ENCODE measurements at regions not wholly inside any gene's neighbourhood (a gene's known extent, or its start where the extent isn't known, plus 50 kb on each side); places are given as distances from the start of the nearest gene placed in this dataset.

GRCh38 chr4:3845744-3846429 lies 79.7 kb downstream of the ADRA2C start:
- Histone ChIP-seq H3K4ac (ENCODE audit: low read depth, low read length) (no peak overlapping the region), H2BK5ac (ENCODE audit: low read length) (peak overlapping the region; percentile 53), H3K79me1 (ENCODE audit: low read length) (no peaks in the 10 kb centered on the region), H2BK120ac (ENCODE audit: low read depth, low read length) (no peak overlapping the region), H3K56ac (ENCODE audit: low read length) (peak overlapping the region; percentile 12), H3K23ac (ENCODE audit: low read length) (no peak overlapping the region), H3K4me2 (ENCODE audit: low read length) (no peak overlapping the region), H3K79me2 (ENCODE audit: control insufficient read depth, insufficient read depth, low read length) (no peaks in the 10 kb centered on the region), H4K8ac (ENCODE audit: low read depth, low read length) (no peak overlapping the region), H3K9ac (ENCODE audit: low read length) (no peak overlapping the region), H2AK5ac (ENCODE audit: low read length) (peak overlapping the region; percentile 71), H3K27me3 (ENCODE audit: insufficient read depth, low read length, poor library complexity) (no peaks in the 10 kb centered on the region), H3K36me3 (ENCODE audit: control insufficient read depth, insufficient read depth, low read length) (no peaks in the 10 kb centered on the region), H3K4me1 (ENCODE audit: control insufficient read depth, low read depth, low read length) (peaks cover 5% of the 10 kb centered on the region), H2BK15ac (replicated peaks; ENCODE audit: low read depth) (no peak overlapping the region), H4K5ac (ENCODE audit: low read length) (no peak overlapping the region), H3K4me3 (ENCODE audit: low read length) (no peak overlapping the region), H3K18ac (ENCODE audit: low read length) (no peak overlapping the region), H3K27ac (ENCODE audit: low read depth, low read length) (no peak overlapping the region)
- no CpG with 5 or more reads among the region's 9 CpGs for WGBS (ENCODE audit: extremely low coverage, insufficient coverage, low lambda C conversion rate)
- DNase-seq: no peak

GRCh38 chr4:3847211-3847940 lies 81.2 kb downstream of the ADRA2C start:
- H3K79me1 ChIP-seq (ENCODE audit: low read length): no peaks in the 10 kb centered on the region
- peak overlapping the region; percentile 59 for H3K56ac ChIP-seq (ENCODE audit: low read length)
- H2BK5ac ChIP-seq (ENCODE audit: low read length): peak overlapping the region; percentile 34
- H3K27ac ChIP-seq (ENCODE audit: low read depth, low read length): peak overlapping the region; percentile 55
- no peak overlapping the region for H3K4me3 ChIP-seq (ENCODE audit: low read length)
- H2BK120ac ChIP-seq (ENCODE audit: low read depth, low read length): no peak overlapping the region
- peak overlapping the region; percentile 7 for H3K4ac ChIP-seq (ENCODE audit: low read depth, low read length)
- H3K23ac ChIP-seq (ENCODE audit: low read length): no peak overlapping the region
- H2BK15ac ChIP-seq (replicated peaks; ENCODE audit: low read depth): no peak overlapping the region
- no peak overlapping the region for H2AK5ac ChIP-seq (ENCODE audit: low read length)
- H4K8ac ChIP-seq (ENCODE audit: low read depth, low read length): no peak overlapping the region
- WGBS (ENCODE audit: extremely low coverage, insufficient coverage, low lambda C conversion rate): no CpG with 5 or more reads among the region's 11 CpGs
- no peak overlapping the region for H4K5ac ChIP-seq (ENCODE audit: low read length)
- no peaks in the 10 kb centered on the region for H3K79me2 ChIP-seq (ENCODE audit: control insufficient read depth, insufficient read depth, low read length)
- H3K9ac ChIP-seq (ENCODE audit: low read length): no peak overlapping the region
- H3K18ac ChIP-seq (ENCODE audit: low read length): no peak overlapping the region
- H3K27me3 ChIP-seq (ENCODE audit: insufficient read depth, low read length, poor library complexity): no peaks in the 10 kb centered on the region
- H3K4me2 ChIP-seq (ENCODE audit: low read length): no peak overlapping the region
- DNase-seq: peak; percentile 97
- no peaks in the 10 kb centered on the region for H3K36me3 ChIP-seq (ENCODE audit: control insufficient read depth, insufficient read depth, low read length)
- peaks cover 11% of the 10 kb centered on the region for H3K4me1 ChIP-seq (ENCODE audit: control insufficient read depth, low read depth, low read length)

DNA sequence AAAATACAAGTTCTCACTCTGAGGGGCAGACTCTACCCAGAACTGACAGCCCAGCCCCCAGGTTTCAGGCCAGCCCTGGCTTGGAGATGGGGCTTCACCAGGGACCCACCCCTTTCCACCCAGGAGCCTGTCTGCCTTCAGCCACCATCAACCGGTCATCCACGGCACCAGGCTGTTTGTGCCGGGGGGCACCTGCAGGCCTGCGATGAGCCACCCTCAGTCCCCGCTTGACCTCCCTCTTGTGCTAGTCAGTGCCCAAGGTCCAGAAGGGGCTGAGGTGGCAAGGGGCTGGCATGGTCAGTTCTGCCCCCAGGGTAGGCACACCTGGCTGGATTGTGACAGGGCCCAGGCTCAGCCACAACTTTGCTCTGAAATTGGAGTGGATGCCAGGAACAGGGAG lies 82.1 kb downstream of the ADRA2C start:
- H2BK120ac ChIP-seq (ENCODE audit: low read depth, low read length): no peak overlapping the region
- no peak overlapping the region for H3K4me3 ChIP-seq (ENCODE audit: low read length)
- H3K27ac ChIP-seq (ENCODE audit: low read depth, low read length): no peak overlapping the region
- peaks cover 8% of the 10 kb centered on the region for H3K4me1 ChIP-seq (ENCODE audit: control insufficient read depth, low read depth, low read length)
- H3K56ac ChIP-seq (ENCODE audit: low read length): no peak overlapping the region
- H3K27me3 ChIP-seq (ENCODE audit: insufficient read depth, low read length, poor library complexity): no peaks in the 10 kb centered on the region
- no peaks in the 10 kb centered on the region for H3K36me3 ChIP-seq (ENCODE audit: control insufficient read depth, insufficient read depth, low read length)
- H2BK5ac ChIP-seq (ENCODE audit: low read length): no peak overlapping the region
- no peaks in the 10 kb centered on the region for H3K79me1 ChIP-seq (ENCODE audit: low read length)
- no peak overlapping the region for H4K8ac ChIP-seq (ENCODE audit: low read depth, low read length)
- peak overlapping the region; percentile 8 for H3K4ac ChIP-seq (ENCODE audit: low read depth, low read length)
- no peak overlapping the region for H2BK15ac ChIP-seq (replicated peaks; ENCODE audit: low read depth)
- no CpG with 5 or more reads among the region's 5 CpGs for WGBS (ENCODE audit: extremely low coverage, insufficient coverage, low lambda C conversion rate)
- H3K18ac ChIP-seq (ENCODE audit: low read length): no peak overlapping the region
- H2AK5ac ChIP-seq (ENCODE audit: low read length): peak overlapping the region; percentile 11
- no peak overlapping the region for H3K4me2 ChIP-seq (ENCODE audit: low read length)
- no peak overlapping the region for H4K5ac ChIP-seq (ENCODE audit: low read length)
- H3K79me2 ChIP-seq (ENCODE audit: control insufficient read depth, insufficient read depth, low read length): no peaks in the 10 kb centered on the region
- H3K9ac ChIP-seq (ENCODE audit: low read length): no peak overlapping the region
- no peak overlapping the region for H3K23ac ChIP-seq (ENCODE audit: low read length)
- no peak for DNase-seq

- Histone ChIP-seq H3K4me1 (ENCODE audit: control insufficient read depth, low read depth, low read length) (peaks cover 8% of the 10 kb centered on the region), H3K79me1 (ENCODE audit: low read length) (no peaks in the 10 kb centered on the region), H4K5ac (ENCODE audit: low read length) (no peak overlapping the region), H2BK120ac (ENCODE audit: low read depth, low read length) (no peak overlapping the region), H2BK15ac (replicated peaks; ENCODE audit: low read depth) (no peak overlapping the region), H2AK5ac (ENCODE audit: low read length) (no peak overlapping the region), H3K9ac (ENCODE audit: low read length) (no peak overlapping the region), H3K4ac (ENCODE audit: low read depth, low read length) (no peak overlapping the region), H4K8ac (ENCODE audit: low read depth, low read length) (no peak overlapping the region), H3K4me2 (ENCODE audit: low read length) (no peak overlapping the region), H3K36me3 (ENCODE audit: control insufficient read depth, insufficient read depth, low read length) (no peaks in the 10 kb centered on the region), H3K18ac (ENCODE audit: low read length) (no peak overlapping the region), H3K79me2 (ENCODE audit: control insufficient read depth, insufficient read depth, low read length) (no peaks in the 10 kb centered on the region), H3K27ac (ENCODE audit: low read depth, low read length) (no peak overlapping the region), H3K23ac (ENCODE audit: low read length) (no peak overlapping the region), H3K4me3 (ENCODE audit: low read length) (no peak overlapping the region), H2BK5ac (ENCODE audit: low read length) (no peak overlapping the region), H3K56ac (ENCODE audit: low read length) (no peak overlapping the region), H3K27me3 (ENCODE audit: insufficient read depth, low read length, poor library complexity) (no peaks in the 10 kb centered on the region)
- no peak for DNase-seq
Measured at GRCh38 chr4:3849140-3849539, 83.0 kb downstream of the ADRA2C start.

- no peak overlapping the region for H2BK5ac ChIP-seq (ENCODE audit: low read length)
- no CpG with 5 or more reads among the region's 1 CpG for WGBS (ENCODE audit: extremely low coverage, insufficient coverage, low lambda C conversion rate)
Measured at GRCh38 chr4:3850128-3850527, 83.9 kb downstream of the ADRA2C start.

More at GRCh38 chr4:3850128-3850527, 83.9 kb downstream of the ADRA2C start:
- no peak overlapping the region for H4K8ac ChIP-seq (ENCODE audit: low read depth, low read length)
- H3K4ac ChIP-seq (ENCODE audit: low read depth, low read length): no peak overlapping the region
- H3K79me2 ChIP-seq (ENCODE audit: control insufficient read depth, insufficient read depth, low read length): no peaks in the 10 kb centered on the region
- no peak overlapping the region for H4K5ac ChIP-seq (ENCODE audit: low read length)
- peaks cover 8% of the 10 kb centered on the region for H3K4me1 ChIP-seq (ENCODE audit: control insufficient read depth, low read depth, low read length)
- no peak overlapping the region for H3K4me2 ChIP-seq (ENCODE audit: low read length)
- no peak overlapping the region for H3K23ac ChIP-seq (ENCODE audit: low read length)
- H2BK120ac ChIP-seq (ENCODE audit: low read depth, low read length): no peak overlapping the region
- H2BK15ac ChIP-seq (replicated peaks; ENCODE audit: low read depth): no peak overlapping the region
- H3K27me3 ChIP-seq (ENCODE audit: insufficient read depth, low read length, poor library complexity): no peaks in the 10 kb centered on the region
- H3K36me3 ChIP-seq (ENCODE audit: control insufficient read depth, insufficient read depth, low read length): no peaks in the 10 kb centered on the region
- no peak overlapping the region for H3K18ac ChIP-seq (ENCODE audit: low read length)
- no peak overlapping the region for H3K4me3 ChIP-seq (ENCODE audit: low read length)
- no peak for DNase-seq
- no peak overlapping the region for H2AK5ac ChIP-seq (ENCODE audit: low read length)
- H3K79me1 ChIP-seq (ENCODE audit: low read length): no peaks in the 10 kb centered on the region
- no peak overlapping the region for H3K9ac ChIP-seq (ENCODE audit: low read length)
- H3K27ac ChIP-seq (ENCODE audit: low read depth, low read length): no peak overlapping the region
- no peak overlapping the region for H3K56ac ChIP-seq (ENCODE audit: low read length)

Data from mesendoderm (in vitro differentiated cells).